HCT116 (cell line): ENCODE measurements at regions not wholly inside any gene's neighbourhood (a gene's known extent, or its start where the extent isn't known, plus 50 kb on each side); places are given as distances from the start of the nearest gene placed in this dataset.

Experiments
- ATAC-seq: fragments of 200-7000 bp; cut with Tn5 transposase; 2 replicates; pipeline ENCODE4 v1.9.1; 2020; ENCODE audit warnings: mild to moderate bottlenecking, moderate library complexity
- BruUV-seq: library from RNA; stranded (reverse); fragments of 400-500 nt; replicated peaks from 2 replicates; lab custom pipeline; 2021; lab: Mats Ljungman, UMichigan
- CTCF ChIA-PET: fragments of 300-600 bp; sonication (Branson Sonifier 250); formaldehyde crosslinking; loops from one replicate; lab custom pipeline; 2021; ENCODE audit warnings: antibody characterized with exemption; lab: Charles Lee
- POLR2A ChIA-PET: fragments of 300-600, 350-600 bp; sonication (Branson Sonifier 250); formaldehyde crosslinking; loops from one replicate; lab custom pipeline; 2021; ENCODE audit warnings: antibody characterized with exemption; lab: Charles Lee
- RAD21 ChIA-PET, 2 experiments: fragments of 300-600 bp; sonication (Branson Sonifier 250); formaldehyde crosslinking; loops; one replicate each; lab custom pipeline; 2023; ENCODE audit warnings: low total read pairs in 2 of 2; ENCODE audit not compliant: uncharacterized antibody in 2 of 2, unreplicated experiment in 2 of 2, low non-redundant PET in 1 of 2; lab: Charles Lee
- DNase-seq: peaks from one replicate; pipeline ENCODE4 v3.0.0-alpha.2; 2010; ENCODE audit warnings: low read depth, low spot score
- H2AFZ ChIP-seq: fragments of 200-600 bp; shearing (Covaris generic), sonication (generic); 2 replicates; pipeline ENCODE4 v1.6.1; 2017; ENCODE audit warnings: low read depth, mixed run types, mixed read lengths, antibody characterized with exemption, low read length; ENCODE audit not compliant: poor library complexity, severe bottlenecking
- H3K27ac ChIP-seq: 2 replicates; pipeline ENCODE4 v1.5.1; 2012; ENCODE audit warnings: low read depth, low read length
- H3K27me3 ChIP-seq: fragments of 200-600 bp; sonication (generic); 2 replicates; pipeline ENCODE4 v1.6.1; 2016; ENCODE audit warnings: mixed run types, low read length, mixed read lengths; ENCODE audit not compliant: insufficient read depth
- H3K36me3 ChIP-seq, 2 experiments: fragments of 200-500 bp in 1 of 2; fragments of 200-600 bp in 1 of 2; sonication (Bioruptor generic) in 1 of 2; sonication (generic) in 1 of 2; 2 replicates each; pipeline versions ENCODE4 v1.5.1 to v1.6.1; 2014 to 2016; ENCODE audit warnings: low read length in 2 of 2, inconsistent platforms in 1 of 2, mixed read lengths in 1 of 2, mixed run types in 1 of 2; ENCODE audit not compliant: insufficient read depth in 2 of 2, control insufficient read depth in 1 of 2
- H3K4me1 ChIP-seq, 2 experiments: fragments of 200-600 bp in 1 of 2; sonication (generic) in 1 of 2; 2 replicates each; pipeline versions ENCODE4 v1.5.1 to v1.6.1; 2012 to 2017; ENCODE audit warnings: low read length in 2 of 2, inconsistent platforms in 1 of 2, mild to moderate bottlenecking in 1 of 2, mixed read lengths in 1 of 2, mixed run types in 1 of 2, moderate library complexity in 1 of 2; ENCODE audit not compliant: insufficient read depth in 2 of 2, control insufficient read depth in 1 of 2
- H3K4me2 ChIP-seq: fragments of 200-600 bp; sonication (generic); 2 replicates; pipeline ENCODE4 v1.6.1; 2017; ENCODE audit warnings: mixed run types, low read length, mixed read lengths
- H3K4me3 ChIP-seq, 2 experiments: fragments of 200-600 bp in 1 of 2; sonication (generic) in 1 of 2; replicated peaks in 1 of 2; 2 replicates each; pipeline ENCODE4 v1.5.1; 2011 to 2016; ENCODE audit warnings: low read length in 2 of 2, control low read depth in 1 of 2, low read depth in 1 of 2, mild to moderate bottlenecking in 1 of 2, mixed read lengths in 1 of 2, mixed run types in 1 of 2
- H3K79me2 ChIP-seq: fragments of 200-600 bp; sonication (generic); 2 replicates; pipeline ENCODE4 v1.6.1; 2017; ENCODE audit warnings: mild to moderate bottlenecking, mixed run types, low read length, moderate library complexity, mixed read lengths; ENCODE audit not compliant: insufficient read depth
- H3K9ac ChIP-seq: fragments of 200-600 bp; sonication (generic); 2 replicates; pipeline ENCODE4 v1.6.1; 2016; ENCODE audit warnings: low read length, mixed read lengths
- H3K9me2 ChIP-seq: fragments of 200-600 bp; sonication (generic), shearing (Covaris generic); 2 replicates; pipeline ENCODE4 v1.6.1; 2017; ENCODE audit warnings: mixed run types, mild to moderate bottlenecking, moderate library complexity; ENCODE audit not compliant: insufficient read depth
- H3K9me3 ChIP-seq, 2 experiments: fragments of 200-500 bp in 1 of 2; fragments of 200-600 bp in 1 of 2; sonication (Bioruptor generic) in 1 of 2; sonication (generic) in 1 of 2; 2 replicates each; pipeline ENCODE4 v1.6.1; 2014 to 2017; ENCODE audit warnings: low read length in 2 of 2, mixed read lengths in 2 of 2, inconsistent platforms in 1 of 2, low read depth in 1 of 2, mild to moderate bottlenecking in 1 of 2, mixed run types in 1 of 2, moderate library complexity in 1 of 2; ENCODE audit not compliant: control insufficient read depth in 1 of 2, insufficient read depth in 1 of 2
- H4K20me1 ChIP-seq: fragments of 200-600 bp; sonication (generic), shearing (Covaris generic); 2 replicates; pipeline ENCODE4 v1.6.1; 2017; ENCODE audit warnings: mixed run types, mild to moderate bottlenecking, moderate library complexity; ENCODE audit not compliant: insufficient read depth
- CBX3 ChIP-seq: IDR thresholded peaks from 2 replicates; pipeline ENCODE4 v1.6.1; 2012; ENCODE audit warnings: low read depth
- CEBPB ChIP-seq: IDR thresholded peaks from 2 replicates; pipeline ENCODE4 v1.6.1; 2012; ENCODE audit warnings: low read depth
- EGR1 ChIP-seq: IDR thresholded peaks from 2 replicates; pipeline ENCODE4 v1.6.1; 2012; ENCODE audit warnings: low read depth
- ELF1 ChIP-seq: IDR thresholded peaks from 2 replicates; pipeline ENCODE4 v1.6.1; 2012; ENCODE audit warnings: low read depth, borderline replicate concordance
- EZH2phosphoT487 ChIP-seq: fragments of 200-600 bp; IDR thresholded peaks from 2 replicates; pipeline ENCODE4 v1.6.1; 2018; ENCODE audit warnings: antibody characterized with exemption, borderline replicate concordance
- FOSL1 ChIP-seq: IDR thresholded peaks from 2 replicates; pipeline ENCODE4 v1.6.1; 2012; ENCODE audit warnings: low read depth
- JUND ChIP-seq: IDR thresholded peaks from 2 replicates; pipeline ENCODE4 v1.6.1; 2012
- POLR2AphosphoS5 ChIP-seq: IDR thresholded peaks from 2 replicates; pipeline ENCODE4 v1.6.1; 2011; ENCODE audit warnings: mild to moderate bottlenecking, low read depth, low read length, moderate library complexity
- SP1 ChIP-seq: IDR thresholded peaks from 2 replicates; pipeline ENCODE4 v1.6.1; 2012; ENCODE audit warnings: low read depth
- TCF7L2 ChIP-seq: IDR thresholded peaks from 2 replicates; pipeline ENCODE4 v1.7.0; 2011; ENCODE audit warnings: borderline replicate concordance, inconsistent platforms; ENCODE audit not compliant: insufficient read depth, insufficient read length; ENCODE audit errors: extremely low read depth
- YY1 ChIP-seq: IDR thresholded peaks from 2 replicates; pipeline ENCODE4 v1.6.1; 2011; ENCODE audit warnings: low read length, low read depth, moderate library complexity, mild to moderate bottlenecking; ENCODE audit not compliant: insufficient replicate concordance; ENCODE audit errors: extremely low read depth
- ZFX ChIP-seq: fragments of 450-650 bp; IDR thresholded peaks from 2 replicates; pipeline ENCODE4 v1.6.1; 2017
- ZNF274 ChIP-seq: fragments of 200-500 bp; sonication (Bioruptor generic); IDR thresholded peaks from 2 replicates; pipeline ENCODE4 v1.6.1; 2014; ENCODE audit warnings: mild to moderate bottlenecking, low read depth, low read length, inconsistent platforms
- intact Hi-C: fragments of 100-400 bp; cut with micrococcal nuclease; formaldehyde crosslinking; loops from 2 replicates; pipeline ENCODE4 v1.10.0; 2022
- TF ChIP-seq, protein P1 (sequence below): IDR thresholded peaks from 2 replicates; pipeline ENCODE4 v1.6.1; 2011; ENCODE audit warnings: mild to moderate bottlenecking, low read length, moderate library complexity; ENCODE audit not compliant: insufficient replicate concordance; ENCODE audit errors: extremely low read depth
- TF ChIP-seq, protein P2 (sequence below): IDR thresholded peaks from 2 replicates; pipeline ENCODE4 v1.6.1; 2012; ENCODE audit warnings: low read depth
- TF ChIP-seq, protein P3 (sequence below): IDR thresholded peaks from 2 replicates; pipeline ENCODE4 v1.6.1; 2012
- TF ChIP-seq, protein P4 (sequence below), 3 experiments: fragments of 200-600 bp in 1 of 3; sonication (generic) in 1 of 3; IDR thresholded peaks in 2 of 3; conservative IDR thresholded peaks in 1 of 3; 2 replicates each; pipeline ENCODE4 v1.5.1; 2012 to 2017; ENCODE audit warnings: low read depth in 2 of 3, low read length in 2 of 3, antibody characterized with exemption in 1 of 3, borderline replicate concordance in 1 of 3, control low read depth in 1 of 3, mild to moderate bottlenecking in 1 of 3, mixed read lengths in 1 of 3, mixed run types in 1 of 3, moderate library complexity in 1 of 3; ENCODE audit not compliant: insufficient read depth in 1 of 3
- TF ChIP-seq, protein P5 (sequence below): IDR thresholded peaks from 2 replicates; pipeline ENCODE4 v1.6.1; 2012

DNA sequence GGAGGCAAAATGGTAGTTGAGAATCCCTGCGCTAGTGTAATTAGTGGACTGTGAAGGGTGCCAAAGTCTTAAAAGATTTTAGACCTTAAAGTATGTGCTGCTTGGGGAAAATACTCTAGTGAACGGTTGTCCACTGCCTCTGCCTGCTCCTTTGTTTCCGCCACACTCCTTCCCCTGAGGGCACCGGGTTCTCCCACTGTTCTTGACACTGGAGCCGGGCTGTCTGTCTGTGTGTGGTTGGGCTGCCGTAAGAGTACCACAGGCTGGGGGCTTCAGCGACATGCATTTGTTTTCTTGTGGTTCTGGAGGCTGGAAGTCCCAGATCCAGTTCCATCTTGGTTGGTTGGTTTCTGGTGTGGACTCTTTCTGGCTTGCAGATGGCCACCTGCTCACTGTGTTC, 76.2 kb downstream of the CLDN34 start:
- ChIA-PET CTCF (no interaction called here), POLR2A (no interaction called here), RAD21 (no interaction called here)
- no TSS peak for BruUV-seq
- Histone ChIP-seq H3K4me3 (no peak overlapping the region), H3K9ac (no peak overlapping the region), H3K4me1 (no peaks in the 10 kb centered on the region; a peak in 1 of 4 replicates), H3K36me3 (no peaks in the 10 kb centered on the region), H3K27me3 (no peaks in the 10 kb centered on the region), H4K20me1 (no peaks in the 10 kb centered on the region), H2AFZ (no peak overlapping the region), H3K4me2 (no peak overlapping the region), H3K9me3 (no peaks in the 10 kb centered on the region), H3K27ac (no peak overlapping the region), H3K9me2 (no peaks in the 10 kb centered on the region), H3K79me2 (no peaks in the 10 kb centered on the region)
- ATAC-seq: no peak
- TF ChIP-seq FOSL1: no peak
- TF ChIP-seq, protein P1, sequence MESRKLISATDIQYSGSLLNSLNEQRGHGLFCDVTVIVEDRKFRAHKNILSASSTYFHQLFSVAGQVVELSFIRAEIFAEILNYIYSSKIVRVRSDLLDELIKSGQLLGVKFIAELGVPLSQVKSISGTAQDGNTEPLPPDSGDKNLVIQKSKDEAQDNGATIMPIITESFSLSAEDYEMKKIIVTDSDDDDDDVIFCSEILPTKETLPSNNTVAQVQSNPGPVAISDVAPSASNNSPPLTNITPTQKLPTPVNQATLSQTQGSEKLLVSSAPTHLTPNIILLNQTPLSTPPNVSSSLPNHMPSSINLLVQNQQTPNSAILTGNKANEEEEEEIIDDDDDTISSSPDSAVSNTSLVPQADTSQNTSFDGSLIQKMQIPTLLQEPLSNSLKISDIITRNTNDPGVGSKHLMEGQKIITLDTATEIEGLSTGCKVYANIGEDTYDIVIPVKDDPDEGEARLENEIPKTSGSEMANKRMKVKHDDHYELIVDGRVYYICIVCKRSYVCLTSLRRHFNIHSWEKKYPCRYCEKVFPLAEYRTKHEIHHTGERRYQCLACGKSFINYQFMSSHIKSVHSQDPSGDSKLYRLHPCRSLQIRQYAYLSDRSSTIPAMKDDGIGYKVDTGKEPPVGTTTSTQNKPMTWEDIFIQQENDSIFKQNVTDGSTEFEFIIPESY: no peak
- no peak for TF ChIP-seq SP1
- no peak for TF ChIP-seq TCF7L2
- no peak for TF ChIP-seq YY1
- TF ChIP-seq, protein P2, sequence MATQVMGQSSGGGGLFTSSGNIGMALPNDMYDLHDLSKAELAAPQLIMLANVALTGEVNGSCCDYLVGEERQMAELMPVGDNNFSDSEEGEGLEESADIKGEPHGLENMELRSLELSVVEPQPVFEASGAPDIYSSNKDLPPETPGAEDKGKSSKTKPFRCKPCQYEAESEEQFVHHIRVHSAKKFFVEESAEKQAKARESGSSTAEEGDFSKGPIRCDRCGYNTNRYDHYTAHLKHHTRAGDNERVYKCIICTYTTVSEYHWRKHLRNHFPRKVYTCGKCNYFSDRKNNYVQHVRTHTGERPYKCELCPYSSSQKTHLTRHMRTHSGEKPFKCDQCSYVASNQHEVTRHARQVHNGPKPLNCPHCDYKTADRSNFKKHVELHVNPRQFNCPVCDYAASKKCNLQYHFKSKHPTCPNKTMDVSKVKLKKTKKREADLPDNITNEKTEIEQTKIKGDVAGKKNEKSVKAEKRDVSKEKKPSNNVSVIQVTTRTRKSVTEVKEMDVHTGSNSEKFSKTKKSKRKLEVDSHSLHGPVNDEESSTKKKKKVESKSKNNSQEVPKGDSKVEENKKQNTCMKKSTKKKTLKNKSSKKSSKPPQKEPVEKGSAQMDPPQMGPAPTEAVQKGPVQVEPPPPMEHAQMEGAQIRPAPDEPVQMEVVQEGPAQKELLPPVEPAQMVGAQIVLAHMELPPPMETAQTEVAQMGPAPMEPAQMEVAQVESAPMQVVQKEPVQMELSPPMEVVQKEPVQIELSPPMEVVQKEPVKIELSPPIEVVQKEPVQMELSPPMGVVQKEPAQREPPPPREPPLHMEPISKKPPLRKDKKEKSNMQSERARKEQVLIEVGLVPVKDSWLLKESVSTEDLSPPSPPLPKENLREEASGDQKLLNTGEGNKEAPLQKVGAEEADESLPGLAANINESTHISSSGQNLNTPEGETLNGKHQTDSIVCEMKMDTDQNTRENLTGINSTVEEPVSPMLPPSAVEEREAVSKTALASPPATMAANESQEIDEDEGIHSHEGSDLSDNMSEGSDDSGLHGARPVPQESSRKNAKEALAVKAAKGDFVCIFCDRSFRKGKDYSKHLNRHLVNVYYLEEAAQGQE: no peak
- TF ChIP-seq POLR2AphosphoS5: no peak
- TF ChIP-seq ZNF274: no peak
- TF ChIP-seq JUND: no peak
- TF ChIP-seq CEBPB: no peak
- TF ChIP-seq EGR1: no peak
- TF ChIP-seq, protein P3, sequence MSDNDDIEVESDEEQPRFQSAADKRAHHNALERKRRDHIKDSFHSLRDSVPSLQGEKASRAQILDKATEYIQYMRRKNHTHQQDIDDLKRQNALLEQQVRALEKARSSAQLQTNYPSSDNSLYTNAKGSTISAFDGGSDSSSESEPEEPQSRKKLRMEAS: no peak
- no peak for TF ChIP-seq CBX3
- no peak for TF ChIP-seq ZFX
- TF ChIP-seq, protein P4, sequence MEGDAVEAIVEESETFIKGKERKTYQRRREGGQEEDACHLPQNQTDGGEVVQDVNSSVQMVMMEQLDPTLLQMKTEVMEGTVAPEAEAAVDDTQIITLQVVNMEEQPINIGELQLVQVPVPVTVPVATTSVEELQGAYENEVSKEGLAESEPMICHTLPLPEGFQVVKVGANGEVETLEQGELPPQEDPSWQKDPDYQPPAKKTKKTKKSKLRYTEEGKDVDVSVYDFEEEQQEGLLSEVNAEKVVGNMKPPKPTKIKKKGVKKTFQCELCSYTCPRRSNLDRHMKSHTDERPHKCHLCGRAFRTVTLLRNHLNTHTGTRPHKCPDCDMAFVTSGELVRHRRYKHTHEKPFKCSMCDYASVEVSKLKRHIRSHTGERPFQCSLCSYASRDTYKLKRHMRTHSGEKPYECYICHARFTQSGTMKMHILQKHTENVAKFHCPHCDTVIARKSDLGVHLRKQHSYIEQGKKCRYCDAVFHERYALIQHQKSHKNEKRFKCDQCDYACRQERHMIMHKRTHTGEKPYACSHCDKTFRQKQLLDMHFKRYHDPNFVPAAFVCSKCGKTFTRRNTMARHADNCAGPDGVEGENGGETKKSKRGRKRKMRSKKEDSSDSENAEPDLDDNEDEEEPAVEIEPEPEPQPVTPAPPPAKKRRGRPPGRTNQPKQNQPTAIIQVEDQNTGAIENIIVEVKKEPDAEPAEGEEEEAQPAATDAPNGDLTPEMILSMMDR (IDR thresholded peaks at IDR 0.05 in 2 of 3, conservative IDR thresholded peaks at IDR 0.05 in 1 of 3; ENCODE audit: borderline replicate concordance in 1 of 3, insufficient read depth in 1 of 3, low read depth in 2 of 3, low read length in 2 of 3): no peak
- no peak for TF ChIP-seq ELF1
- no peak for TF ChIP-seq EZH2phosphoT487
- TF ChIP-seq, protein P5, sequence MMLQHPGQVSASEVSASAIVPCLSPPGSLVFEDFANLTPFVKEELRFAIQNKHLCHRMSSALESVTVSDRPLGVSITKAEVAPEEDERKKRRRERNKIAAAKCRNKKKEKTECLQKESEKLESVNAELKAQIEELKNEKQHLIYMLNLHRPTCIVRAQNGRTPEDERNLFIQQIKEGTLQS: no peak
- intact Hi-C loops: no loop called here
- DNase-seq: no peak
